ENCODE measurements at regions not wholly inside any gene's neighbourhood (a gene's known extent, or its start where the extent isn't known, plus 50 kb on each side); places are given as distances from the start of the nearest gene placed in this dataset.

- no peak for TF ChIP-seq CTCF (IDR thresholded peaks at IDR 0.05)
- no peak for TF ChIP-seq REST (IDR thresholded peaks at IDR 0.05; ENCODE audit: insufficient read depth in 1 of 2, low read depth in 2 of 2, low read length in 1 of 2)
- TF ChIP-seq POLR2AphosphoS5 (IDR thresholded peaks at IDR 0.05; ENCODE audit: low read depth, low read length): no peak
- no peak for TF ChIP-seq TCF7L2 (IDR thresholded peaks at IDR 0.05; ENCODE audit: low read depth, low read length)
Measured at GRCh38 chr10:118534136-118534535, 61.3 kb downstream of the PRLHR start.
